HL-60 (cell line): ENCODE measurements at regions not wholly inside any gene's neighbourhood (a gene's known extent, or its start where the extent isn't known, plus 50 kb on each side); places are given as distances from the start of the nearest gene placed in this dataset.

Source experiments
- DNase-seq, 2 experiments: peaks; one replicate each; pipeline ENCODE4 v3.0.0-alpha.2; 2010 to 2020; ENCODE audit warnings: low read depth in 1 of 2, low spot score in 1 of 2
- H3K27ac ChIP-seq: fragments of 250-450 bp; sonication (Bioruptor Pico); replicated peaks from 2 replicates; pipeline ENCODE4 v1.5.1; 2020; ENCODE audit warnings: mild to moderate bottlenecking, moderate library complexity
- H3K27me3 ChIP-seq: fragments of 250-450 bp; sonication (Bioruptor Pico); 2 replicates; pipeline ENCODE4 v1.5.1; 2021; ENCODE audit warnings: mild to moderate bottlenecking, moderate library complexity; ENCODE audit not compliant: insufficient read depth, poor library complexity, severe bottlenecking
- H3K4me3 ChIP-seq: replicated peaks from 2 replicates; pipeline ENCODE4 v1.5.1; 2011; ENCODE audit warnings: mild to moderate bottlenecking, control low read depth, low read length; ENCODE audit not compliant: insufficient read depth
- GABPA ChIP-seq: IDR thresholded peaks from 2 replicates; pipeline ENCODE4 v1.6.1; 2012; ENCODE audit warnings: low read depth
- POLR2AphosphoS5 ChIP-seq: IDR thresholded peaks from 2 replicates; pipeline ENCODE4 v1.6.1; 2012; ENCODE audit warnings: low read depth
- SPI1 ChIP-seq: IDR thresholded peaks from 2 replicates; pipeline ENCODE4 v1.6.1; 2012; ENCODE audit warnings: low read depth, mild to moderate bottlenecking, borderline replicate concordance
- TF ChIP-seq, protein P1 (sequence below): IDR thresholded peaks from 2 replicates; pipeline ENCODE4 v1.6.1; 2012; ENCODE audit warnings: low read depth; ENCODE audit not compliant: insufficient replicate concordance
- TF ChIP-seq, protein P2 (sequence below): IDR thresholded peaks from one replicate; pipeline ENCODE4 v1.5.1; 2011; ENCODE audit warnings: low read length, control low read depth, inconsistent platforms; ENCODE audit not compliant: insufficient read depth

GRCh38 chrX:95733426-95733825, 951.2 kb upstream of the DIAPH2 start:
- TF ChIP-seq, protein P1, sequence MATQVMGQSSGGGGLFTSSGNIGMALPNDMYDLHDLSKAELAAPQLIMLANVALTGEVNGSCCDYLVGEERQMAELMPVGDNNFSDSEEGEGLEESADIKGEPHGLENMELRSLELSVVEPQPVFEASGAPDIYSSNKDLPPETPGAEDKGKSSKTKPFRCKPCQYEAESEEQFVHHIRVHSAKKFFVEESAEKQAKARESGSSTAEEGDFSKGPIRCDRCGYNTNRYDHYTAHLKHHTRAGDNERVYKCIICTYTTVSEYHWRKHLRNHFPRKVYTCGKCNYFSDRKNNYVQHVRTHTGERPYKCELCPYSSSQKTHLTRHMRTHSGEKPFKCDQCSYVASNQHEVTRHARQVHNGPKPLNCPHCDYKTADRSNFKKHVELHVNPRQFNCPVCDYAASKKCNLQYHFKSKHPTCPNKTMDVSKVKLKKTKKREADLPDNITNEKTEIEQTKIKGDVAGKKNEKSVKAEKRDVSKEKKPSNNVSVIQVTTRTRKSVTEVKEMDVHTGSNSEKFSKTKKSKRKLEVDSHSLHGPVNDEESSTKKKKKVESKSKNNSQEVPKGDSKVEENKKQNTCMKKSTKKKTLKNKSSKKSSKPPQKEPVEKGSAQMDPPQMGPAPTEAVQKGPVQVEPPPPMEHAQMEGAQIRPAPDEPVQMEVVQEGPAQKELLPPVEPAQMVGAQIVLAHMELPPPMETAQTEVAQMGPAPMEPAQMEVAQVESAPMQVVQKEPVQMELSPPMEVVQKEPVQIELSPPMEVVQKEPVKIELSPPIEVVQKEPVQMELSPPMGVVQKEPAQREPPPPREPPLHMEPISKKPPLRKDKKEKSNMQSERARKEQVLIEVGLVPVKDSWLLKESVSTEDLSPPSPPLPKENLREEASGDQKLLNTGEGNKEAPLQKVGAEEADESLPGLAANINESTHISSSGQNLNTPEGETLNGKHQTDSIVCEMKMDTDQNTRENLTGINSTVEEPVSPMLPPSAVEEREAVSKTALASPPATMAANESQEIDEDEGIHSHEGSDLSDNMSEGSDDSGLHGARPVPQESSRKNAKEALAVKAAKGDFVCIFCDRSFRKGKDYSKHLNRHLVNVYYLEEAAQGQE: no peak
- TF ChIP-seq, protein P2, sequence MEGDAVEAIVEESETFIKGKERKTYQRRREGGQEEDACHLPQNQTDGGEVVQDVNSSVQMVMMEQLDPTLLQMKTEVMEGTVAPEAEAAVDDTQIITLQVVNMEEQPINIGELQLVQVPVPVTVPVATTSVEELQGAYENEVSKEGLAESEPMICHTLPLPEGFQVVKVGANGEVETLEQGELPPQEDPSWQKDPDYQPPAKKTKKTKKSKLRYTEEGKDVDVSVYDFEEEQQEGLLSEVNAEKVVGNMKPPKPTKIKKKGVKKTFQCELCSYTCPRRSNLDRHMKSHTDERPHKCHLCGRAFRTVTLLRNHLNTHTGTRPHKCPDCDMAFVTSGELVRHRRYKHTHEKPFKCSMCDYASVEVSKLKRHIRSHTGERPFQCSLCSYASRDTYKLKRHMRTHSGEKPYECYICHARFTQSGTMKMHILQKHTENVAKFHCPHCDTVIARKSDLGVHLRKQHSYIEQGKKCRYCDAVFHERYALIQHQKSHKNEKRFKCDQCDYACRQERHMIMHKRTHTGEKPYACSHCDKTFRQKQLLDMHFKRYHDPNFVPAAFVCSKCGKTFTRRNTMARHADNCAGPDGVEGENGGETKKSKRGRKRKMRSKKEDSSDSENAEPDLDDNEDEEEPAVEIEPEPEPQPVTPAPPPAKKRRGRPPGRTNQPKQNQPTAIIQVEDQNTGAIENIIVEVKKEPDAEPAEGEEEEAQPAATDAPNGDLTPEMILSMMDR: no peak
- TF ChIP-seq SPI1: no peak
- no peak for TF ChIP-seq GABPA
- no peak for TF ChIP-seq POLR2AphosphoS5
- DNase-seq: no peak
- H3K4me3 ChIP-seq: no peak overlapping the region
- H3K27ac ChIP-seq: no peak overlapping the region
- H3K27me3 ChIP-seq: no peaks in the 10 kb centered on the region

DNA sequence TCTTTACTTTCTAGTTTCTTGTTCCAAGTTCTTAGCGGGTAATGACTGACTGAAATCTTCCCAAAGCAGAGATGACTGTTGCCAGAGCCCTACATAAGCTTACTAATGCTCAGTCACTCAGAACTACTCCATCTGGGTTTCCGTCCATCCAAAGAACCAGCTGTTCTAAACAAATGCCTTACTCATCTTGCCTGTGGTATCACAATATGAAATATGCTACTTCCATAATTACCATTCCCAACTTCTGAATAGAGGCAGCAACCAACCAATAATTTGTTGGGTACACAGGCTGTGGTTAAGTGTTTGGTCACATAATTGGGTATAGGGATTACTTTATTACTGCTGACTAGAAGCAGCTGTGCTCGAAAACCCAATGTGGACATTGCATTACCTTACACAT, 930.2 kb upstream of the DIAPH2 start:
- Histone ChIP-seq H3K27me3 (no peaks in the 10 kb centered on the region), H3K4me3 (no peak overlapping the region), H3K27ac (no peak overlapping the region)
- TF ChIP-seq SPI1 (no peak), GABPA (no peak), POLR2AphosphoS5 (no peak)
- TF ChIP-seq, protein P1: no peak
- TF ChIP-seq, protein P2: no peak
- no peak for DNase-seq

DNA sequence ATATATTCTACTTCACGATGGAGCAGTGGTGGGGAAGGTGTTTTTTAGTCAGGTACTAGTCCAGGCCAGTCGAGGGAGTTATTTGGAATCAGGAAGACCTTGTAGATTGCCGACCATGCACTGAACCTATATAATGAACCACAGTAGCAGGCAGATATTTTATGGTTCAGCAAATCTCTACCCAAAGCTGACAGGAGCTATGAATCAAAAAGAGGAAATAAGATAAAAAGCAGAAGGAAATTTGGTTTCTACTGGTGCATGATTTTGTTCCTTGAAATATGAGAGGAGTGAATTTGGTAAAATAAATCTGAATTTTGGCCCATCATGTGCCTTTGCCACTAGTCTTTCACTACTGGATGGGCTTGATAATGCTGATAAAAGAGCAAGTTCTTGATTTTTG, 924.3 kb upstream of the DIAPH2 start:
- H3K27ac ChIP-seq: no peak overlapping the region
- DNase-seq: no peak
- no peaks in the 10 kb centered on the region for H3K27me3 ChIP-seq
- TF ChIP-seq POLR2AphosphoS5: no peak
- TF ChIP-seq, protein P1: no peak
- TF ChIP-seq GABPA: no peak
- TF ChIP-seq, protein P2: no peak
- TF ChIP-seq SPI1: no peak
- no peak overlapping the region for H3K4me3 ChIP-seq
